Activated CD4-positive, alpha-beta T cell treated with anti-CD3 and anti-CD28 coated beads for 48 hours (primary cell): ENCODE measurements at regions not wholly inside any gene's neighbourhood (a gene's known extent, or its start where the extent isn't known, plus 50 kb on each side); places are given as distances from the start of the nearest gene placed in this dataset.

ENCODE experiments used
- DNase-seq: peaks from one replicate; pipeline ENCODE4 v3.0.0-alpha.2; 2020

DNA sequence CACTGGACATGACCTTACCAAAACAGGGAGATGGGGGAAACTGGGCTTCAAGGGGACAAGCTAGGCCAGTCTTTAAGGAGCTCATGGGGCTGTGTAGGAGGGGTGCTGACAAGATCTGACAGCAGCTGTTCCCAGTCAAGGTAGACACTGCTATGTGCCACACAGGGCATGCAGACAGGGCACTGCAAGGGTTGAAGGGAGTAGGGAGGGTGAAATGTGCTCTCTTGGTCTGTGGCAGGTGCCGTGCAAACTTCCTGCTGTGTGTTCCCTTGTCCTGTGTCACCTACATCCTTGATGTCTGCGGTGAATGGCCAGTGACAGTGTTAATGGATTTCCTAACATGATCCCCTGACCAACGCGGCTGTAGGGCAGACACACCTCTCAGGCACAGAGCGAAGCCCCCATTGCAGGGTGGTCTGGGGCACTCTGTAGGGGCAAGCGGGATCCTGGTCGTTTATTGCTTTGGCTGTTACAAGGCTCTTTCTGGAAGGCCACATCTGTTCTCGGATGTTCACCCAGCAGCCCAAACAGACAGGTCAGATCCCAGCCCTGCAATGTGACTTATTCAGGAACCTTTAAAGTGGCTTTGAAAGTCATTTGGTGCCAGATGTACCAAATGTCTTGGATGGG, 199.5 kb upstream of the ZNF536 start:
- no peak for DNase-seq

DNA sequence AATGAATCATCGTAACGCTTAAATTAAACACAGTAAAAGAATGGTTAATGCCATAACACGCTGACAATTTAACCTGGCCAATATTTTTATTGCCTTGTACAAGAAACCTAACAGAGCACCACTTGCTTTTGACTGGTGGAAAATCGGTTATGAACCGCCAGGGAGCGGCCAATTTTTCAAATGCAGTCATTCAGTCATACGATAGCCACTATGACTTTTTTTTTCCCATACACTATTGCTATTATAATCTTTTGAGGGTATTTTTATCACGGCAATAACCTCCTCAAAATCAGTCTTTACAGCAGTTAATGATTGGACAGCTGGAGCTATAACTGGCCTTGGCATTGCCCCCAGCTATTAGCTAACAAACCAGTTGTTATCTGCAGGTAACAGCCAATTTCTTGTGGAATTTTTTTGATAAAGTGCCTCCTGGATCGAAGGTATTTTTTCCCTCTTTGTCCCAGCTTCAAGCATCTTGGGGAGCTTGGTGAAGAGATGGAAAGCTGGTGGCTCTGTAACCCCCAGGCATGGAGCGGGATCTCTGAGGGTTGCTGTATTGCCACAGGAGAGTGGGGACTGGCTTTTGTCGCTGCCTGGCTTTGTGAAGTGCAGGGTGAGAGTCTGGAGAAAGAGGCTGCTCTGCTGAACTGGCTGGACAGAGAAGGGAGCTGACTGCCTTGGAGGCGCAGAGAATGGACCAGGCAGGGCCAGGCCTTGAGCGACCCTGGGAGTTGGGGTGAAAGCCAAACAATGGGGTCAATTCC, 198.4 kb upstream of the ZNF536 start:
- DNase-seq, result no peak

DNA sequence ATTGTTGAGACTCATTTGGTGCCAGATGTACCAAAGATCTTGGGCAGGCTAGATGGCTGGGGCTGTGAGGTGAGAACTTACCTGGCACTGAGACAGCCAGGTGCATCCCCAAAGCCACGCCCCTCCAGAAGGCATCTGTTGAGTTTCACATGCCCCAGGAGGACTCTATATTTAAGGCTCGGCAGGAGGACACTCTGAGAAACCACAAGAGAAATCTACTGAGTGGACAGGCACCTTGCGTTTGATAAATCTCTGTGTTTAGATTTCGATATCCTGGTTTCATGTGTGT, 197.9 kb upstream of the ZNF536 start:
- no peak for DNase-seq

DNA sequence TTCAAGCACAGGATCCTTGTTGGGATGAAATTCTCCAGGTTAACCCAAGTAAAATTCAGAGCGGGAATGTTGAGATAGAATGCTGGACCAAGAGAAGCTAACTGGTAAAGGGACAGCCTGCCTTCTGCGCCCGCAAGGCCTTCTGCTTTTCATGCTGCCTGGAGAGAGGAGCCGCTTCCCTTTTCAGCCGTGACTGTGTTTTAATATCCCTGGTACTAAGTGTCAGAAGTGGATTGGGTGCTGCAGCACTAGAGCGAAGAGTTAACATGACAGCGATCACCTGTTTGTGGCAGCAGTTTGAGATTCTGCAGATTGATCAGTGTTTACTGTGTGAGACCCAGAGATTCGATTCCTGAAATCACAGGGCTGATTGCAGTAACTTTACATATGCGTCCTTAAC, 197.4 kb upstream of the ZNF536 start:
- DNase-seq, result no peak

DNA sequence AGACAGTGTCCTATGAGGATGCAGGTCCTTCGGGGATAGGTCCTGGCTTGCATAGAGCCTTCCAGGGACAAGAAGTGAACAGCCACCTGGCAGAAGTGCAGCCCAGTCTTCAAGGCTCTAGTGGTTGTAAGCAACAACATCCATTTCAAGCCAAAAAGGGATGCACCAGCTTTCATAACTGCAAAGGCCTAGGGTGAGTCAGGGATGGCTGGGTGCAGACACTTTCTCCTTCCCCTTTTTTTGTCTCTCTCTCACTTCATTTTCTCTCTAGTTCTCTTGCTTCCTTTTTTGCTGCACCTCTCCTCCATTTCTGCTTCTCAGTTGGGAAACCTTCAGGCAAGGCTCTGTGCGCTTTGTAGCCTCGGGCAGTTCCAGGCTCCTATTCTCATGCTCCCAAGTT, 196.2 kb upstream of the ZNF536 start:
- DNase-seq, result no peak

DNA sequence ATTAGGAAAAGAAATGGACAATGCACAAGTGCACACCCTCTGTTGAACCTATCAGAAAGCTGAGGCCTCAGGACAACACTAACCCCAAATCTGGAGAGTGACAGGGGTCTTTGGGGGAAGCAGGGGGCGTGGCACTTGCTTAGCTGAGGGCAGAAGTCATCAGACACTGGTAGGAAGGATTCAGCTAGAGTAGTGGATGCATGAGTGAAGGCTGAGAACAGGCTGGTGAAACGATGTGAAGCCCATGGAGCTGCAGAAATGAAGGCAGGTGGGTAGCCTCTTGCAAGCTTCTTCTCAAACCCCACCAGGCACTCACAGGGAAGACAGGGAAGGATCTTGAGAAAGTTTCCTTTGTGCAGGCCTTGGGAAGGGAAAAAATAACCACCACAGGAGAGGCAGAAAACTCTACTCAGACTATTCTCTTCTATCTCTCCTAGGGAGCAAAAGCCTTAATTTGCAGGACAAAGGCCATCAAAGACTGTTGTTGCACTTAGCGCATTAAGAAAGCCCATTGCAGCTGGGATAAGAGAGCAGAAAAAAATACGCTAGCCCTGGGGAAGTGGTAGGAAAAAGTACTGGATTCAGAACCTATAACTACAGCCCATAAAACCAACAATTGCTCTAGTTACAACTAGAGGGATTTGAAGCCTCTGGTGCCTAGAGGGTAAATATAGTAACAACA, 193.3 kb upstream of the ZNF536 start:
- DNase-seq, result no peak

DNA sequence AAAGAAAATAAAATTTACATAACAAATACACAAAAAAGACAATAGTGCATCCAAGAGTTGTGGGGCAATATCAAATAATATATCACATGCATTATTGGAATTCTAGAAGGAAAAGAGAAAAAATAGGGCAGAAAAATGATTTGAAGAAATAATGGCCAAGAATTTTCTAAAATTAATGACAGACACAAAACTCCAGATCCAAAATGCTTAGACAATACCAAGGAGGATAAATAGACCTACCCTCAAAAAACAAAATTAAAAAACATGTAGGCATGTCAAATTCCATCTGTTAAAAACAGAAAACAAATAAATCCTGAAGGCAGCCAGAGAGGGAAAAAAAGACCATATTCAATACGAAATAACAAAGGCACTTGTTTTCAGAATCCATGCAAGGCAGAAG, 191.5 kb upstream of the ZNF536 start:
- DNase-seq, result no peak

DNA sequence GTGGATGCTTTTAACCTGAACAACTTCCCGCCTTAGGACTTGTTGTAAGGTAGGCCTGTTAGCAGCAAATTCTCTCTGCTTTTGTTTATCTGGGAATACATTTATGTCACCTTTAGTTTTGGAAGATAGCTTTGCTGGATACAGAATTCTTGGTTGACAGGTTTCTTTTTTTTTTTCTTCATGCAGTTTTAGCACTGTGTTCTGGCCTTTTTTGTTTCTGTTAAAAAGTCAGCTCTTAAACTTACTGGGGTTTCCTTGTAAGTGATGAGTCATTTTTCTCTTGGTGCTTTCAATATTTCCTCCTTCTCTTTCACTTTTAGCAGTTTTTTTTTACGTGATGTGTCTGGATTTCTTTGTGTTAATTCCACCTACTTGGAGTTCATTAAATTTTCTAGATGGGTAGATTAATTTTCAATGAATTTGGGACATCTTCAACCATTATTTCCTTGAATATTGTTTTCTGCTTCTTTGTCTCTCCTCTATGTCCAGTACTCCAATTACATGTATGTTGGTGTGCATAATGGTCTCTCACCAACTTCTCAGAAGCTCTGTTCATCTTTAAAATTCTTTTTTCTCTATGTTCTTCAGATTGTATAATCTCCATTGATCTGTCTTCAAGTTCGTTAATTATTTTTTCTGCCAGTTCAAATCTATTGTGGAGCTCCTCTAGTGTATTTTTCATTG, 188.2 kb upstream of the ZNF536 start:
- DNase-seq, result no peak

DNA sequence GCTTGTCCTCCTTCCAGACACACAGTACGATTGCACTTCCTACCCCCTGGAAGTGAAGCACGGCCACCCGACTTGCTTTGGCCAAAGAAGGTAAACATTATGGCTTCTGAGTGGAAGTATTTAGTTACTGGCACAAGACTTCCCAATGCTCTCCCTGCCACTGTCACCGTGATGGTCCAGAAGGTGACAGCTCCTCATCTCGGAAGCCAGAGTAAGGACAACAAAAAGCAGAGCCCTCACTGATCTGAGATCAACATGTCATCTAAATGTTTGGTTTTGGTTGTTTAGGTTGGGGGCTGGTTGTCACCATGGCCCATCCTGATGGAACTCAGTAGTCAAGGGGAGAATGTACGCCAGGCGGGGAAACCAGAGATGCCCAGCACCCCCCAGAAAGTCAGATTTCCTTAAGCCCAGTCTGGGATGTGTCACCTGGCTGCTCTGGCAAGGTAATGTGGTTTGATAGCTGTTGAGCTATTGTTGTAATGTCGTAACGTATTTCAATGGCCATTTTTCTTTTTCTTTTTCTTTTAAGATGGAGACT, 170.1 kb upstream of the ZNF536 start:
- DNase-seq, result no peak

DNA sequence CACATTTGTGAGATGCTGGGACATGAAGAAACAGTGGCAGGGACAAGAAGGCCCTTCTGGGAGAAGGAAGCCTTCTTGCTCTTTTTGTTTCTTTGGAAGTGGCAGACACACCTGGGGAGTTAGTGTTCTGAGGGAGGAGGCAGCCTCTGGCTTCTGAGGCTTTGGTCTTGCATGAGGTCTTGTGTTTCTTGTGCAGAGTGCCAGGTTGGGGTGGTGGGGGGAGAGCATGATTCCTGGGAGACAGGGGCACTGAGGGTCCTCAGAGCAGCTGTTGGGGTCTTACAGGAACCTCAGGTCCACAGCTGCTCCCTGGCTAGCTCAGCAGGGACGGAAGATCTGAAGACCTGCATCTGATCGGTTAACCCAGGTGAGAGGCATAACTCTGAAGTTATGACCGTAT, 167.5 kb upstream of the ZNF536 start:
- DNase-seq, result no peak

DNA sequence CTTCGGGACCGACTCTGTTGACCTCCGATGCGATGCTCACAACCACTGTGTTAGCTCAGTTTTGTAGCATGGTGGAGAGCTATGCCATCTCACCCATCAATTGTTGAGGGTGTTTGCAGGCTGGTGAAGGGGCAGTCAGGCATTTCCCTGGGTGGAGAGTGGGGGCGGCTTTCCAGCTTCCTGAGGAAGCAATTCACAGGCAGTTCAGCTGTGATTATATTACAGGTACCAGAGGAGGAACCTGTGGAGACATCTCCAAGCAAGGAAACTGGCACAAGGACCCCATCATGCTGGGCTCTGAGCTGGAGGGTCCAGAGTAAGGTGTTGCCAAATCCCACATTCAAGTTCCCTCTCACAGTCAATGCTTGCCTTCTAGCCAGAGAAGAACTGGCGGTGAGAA, 166.0 kb upstream of the ZNF536 start:
- no peak for DNase-seq

DNA sequence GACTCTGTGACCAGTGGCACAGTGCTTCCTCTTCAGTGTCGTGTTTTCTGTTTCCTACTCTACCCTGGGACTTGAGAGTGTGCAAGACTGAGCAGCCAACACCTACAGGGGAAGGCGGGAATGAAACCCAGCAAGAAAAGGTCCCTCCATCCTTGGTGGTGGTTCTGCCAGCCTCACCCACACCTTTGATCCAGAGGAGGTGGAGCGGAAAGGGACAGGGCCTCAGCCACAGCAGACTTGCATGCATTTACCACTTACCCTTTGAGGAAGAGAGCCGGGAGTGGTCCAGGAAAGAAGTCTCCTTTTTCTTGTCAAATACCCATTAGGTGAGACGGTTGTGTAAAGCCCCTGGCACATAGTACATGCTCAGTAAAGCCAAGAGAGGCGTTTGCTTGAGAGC, 164.8 kb upstream of the ZNF536 start:
- DNase-seq, result no peak

DNA sequence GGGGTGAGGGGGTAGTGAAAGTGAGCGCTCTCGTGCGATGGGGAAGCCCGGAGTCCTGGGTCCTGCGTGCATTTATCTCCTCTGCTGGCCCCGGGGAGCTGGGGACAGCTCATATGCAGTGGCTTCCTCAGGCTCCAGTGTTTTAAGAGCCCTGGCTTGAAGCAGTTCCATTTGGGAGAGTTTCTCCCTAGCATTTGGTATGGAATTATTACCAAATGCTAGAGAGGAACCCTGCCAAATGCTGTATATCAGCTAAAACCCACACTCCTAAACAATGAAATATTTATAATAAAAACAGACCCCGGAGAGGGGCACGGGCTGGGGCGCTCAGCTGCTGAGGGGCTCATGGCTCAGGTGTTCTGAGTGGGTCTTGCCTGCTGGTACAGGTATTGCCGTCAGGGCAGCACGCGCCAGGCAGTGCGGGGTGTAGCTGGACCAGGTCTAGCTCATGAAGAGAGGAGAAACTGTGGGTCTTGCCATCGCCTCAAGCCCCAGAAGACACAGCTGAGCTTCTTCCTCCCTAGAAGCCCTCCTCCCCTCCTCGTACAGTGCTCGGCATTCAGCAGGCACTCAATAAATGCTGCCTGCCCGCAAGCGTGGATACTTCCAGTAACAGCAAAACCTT, 163.6 kb upstream of the ZNF536 start:
- DNase-seq, result no peak

DNA sequence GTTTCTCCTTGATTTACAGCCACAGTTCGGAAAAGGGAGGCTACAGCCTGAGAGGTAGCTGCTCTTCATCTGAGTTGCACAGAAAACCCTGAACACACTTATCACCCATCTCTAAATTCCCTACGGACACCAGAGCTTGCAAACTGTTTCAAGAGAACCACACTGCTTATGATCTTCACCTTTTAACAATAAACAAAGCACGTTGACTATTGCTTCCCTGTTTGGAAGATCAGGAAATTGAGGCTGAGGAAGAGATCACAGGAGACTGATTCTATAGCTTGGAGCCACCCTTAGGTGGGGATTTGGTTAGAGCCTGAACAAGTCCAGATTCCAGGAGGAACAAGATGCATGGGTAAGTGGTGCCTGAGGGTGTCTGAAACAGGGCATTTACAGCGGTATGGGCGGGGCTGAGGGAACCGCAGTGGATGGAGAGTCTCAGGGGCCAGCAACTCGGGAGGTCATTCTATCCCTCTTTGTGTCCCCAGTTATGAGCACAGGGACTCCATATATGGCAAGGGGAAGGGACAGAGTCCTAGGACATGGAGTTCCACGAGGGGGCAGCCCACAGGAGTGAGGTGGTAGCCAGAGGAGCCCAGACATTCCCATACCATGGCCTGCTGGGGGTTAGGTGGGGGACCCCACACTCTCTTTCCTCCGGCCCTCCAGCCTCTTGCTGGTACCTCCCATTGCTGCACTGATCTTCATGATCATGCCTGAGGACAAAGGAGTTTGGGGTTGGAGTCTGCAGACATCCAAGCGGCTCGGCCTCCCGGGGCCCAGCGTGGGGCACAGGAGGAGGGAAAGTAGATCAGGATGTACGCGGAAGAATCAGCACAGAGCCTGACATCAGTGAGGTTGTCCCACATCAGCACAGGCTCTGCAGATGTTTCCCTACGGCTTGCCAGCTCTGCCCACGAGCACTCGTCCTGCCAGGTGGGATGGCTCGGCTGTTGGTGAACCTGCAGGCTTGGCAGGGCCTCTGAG, 162.3 kb upstream of the ZNF536 start:
- DNase-seq, result no peak

DNA sequence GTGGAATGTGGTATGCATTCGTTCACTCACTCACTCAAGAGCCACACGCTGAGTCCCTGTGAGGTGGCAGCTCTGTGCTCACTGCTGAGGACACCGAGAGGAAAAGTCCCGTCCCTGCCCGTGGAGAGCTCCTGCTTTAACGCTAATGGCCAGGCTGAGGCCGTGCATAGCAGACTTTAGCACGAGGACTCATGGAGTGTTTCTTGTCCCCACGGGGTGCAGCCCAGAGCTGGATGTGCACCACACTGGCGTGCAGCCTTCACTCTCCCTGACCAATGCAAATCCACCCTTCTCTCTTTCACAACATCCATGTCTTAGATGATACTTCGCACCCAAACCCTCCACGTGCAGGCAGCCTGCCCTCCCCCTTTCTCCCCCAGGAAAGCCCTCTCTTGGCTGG, 159.6 kb upstream of the ZNF536 start:
- DNase-seq, result no peak

DNA sequence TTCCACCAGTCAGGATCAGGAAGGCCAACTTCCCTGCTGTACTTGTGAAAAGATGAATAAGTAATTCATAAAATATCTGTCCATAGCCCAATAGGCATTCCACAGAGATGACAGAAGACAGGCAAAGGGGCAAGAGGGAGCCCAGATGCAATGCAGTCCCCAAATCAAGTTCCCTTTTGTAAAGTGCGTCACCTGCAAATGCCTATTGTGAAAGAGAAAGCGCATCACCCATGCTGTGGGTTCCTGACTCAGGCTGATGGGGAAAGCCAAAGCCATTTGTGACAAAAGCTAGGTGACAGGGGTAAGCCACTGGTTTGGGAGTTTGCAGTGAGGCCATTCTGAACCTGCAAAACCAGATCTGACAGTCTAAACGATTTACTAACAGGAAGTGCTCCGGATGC, 157.5 kb upstream of the ZNF536 start:
- peak; percentile 44 for DNase-seq

DNA sequence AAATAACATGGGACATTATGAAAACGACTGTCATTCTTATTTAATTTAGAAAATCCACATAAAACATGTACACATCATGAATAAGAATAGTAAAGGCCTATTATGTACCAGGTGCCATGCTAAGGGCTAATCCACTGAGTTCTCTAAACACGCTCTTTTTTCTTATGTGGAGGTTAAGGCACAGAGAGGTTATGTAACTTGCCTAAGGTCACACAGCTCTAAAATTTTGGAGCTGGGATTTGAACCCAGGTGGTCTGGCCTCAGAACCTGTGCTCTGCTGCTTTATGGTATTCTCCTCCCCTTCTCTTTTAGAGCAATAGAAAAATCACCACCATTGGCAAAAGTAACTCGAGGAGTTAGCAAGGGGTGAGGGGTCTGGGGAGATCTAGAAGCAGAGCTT, 156.9 kb upstream of the ZNF536 start:
- no peak for DNase-seq

DNA sequence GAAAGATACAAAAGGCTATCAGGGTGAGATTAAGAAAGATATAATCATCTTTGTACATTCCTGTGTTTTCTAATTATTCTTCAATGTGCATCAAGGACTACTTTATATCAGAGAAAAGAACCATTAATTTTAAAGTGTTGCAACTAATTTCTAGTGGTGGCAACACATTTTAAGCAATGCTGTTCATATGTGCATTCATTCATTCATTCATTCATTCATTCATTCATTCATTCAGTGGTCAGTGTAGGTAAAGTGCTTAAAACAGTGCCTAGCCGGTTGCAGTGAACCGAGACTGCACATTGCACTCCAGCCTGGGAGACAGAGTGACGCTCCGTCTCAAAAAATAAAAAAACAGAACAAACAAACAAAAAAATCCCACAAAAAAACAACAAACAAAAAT, 155.7 kb upstream of the ZNF536 start:
- DNase-seq, result no peak

DNA sequence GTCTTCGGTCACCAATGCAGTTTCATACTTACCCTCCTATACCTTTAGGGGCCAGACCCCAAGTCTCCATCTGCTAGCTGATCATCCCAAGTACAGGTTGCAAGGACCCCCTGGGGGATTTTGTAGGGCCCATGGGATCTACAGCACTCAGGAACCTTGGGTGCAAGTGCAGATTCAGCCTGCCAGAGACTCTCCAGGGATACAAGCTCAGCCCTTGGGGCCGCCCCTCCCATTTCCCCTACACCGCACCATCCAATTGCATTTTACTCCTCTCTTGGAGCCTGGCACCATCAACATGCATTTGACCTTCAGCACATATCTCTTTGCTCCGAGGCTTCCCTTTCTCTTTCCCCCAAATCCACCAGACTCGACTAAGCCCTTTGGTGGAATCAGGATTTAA, 154.7 kb upstream of the ZNF536 start:
- DNase-seq, result no peak

DNA sequence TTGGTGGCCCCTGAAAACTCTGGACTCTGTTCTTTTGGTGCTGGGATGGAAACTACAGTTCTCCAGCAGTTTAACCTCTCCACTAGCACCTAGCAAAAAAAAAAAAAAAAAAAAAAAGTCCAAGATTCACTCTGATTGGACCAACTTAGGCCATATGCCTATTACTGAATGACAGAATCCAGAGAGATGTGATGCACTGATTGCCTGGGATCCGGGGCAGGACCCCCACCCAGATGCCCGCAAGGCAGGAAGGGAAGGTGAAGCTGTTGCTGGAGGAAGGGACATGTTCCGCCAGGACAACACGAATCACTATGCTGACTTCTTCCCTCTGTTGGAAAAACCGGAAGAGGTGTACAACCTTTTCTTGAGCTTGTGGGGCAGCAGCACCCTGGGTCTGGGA, 152.5 kb upstream of the ZNF536 start:
- DNase-seq, result no peak

DNA sequence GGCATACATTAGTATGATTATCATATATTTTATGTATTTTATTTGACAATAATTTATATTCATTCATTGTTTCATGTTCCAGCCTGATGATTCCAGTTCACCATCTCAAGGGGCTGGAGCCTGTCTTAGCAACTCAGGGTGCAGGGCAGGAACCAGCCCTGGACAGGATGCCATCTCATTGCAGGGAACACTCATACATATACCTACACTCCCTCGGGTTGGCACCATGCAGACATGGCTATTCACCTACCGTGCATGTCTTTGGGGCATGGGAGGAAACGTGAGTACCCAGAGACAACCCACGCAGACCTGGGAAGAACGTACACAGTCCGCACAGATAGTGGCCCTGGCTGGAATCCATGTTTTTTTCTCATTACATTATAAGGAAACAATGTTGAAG, 151.0 kb upstream of the ZNF536 start:
- no peak for DNase-seq

DNA sequence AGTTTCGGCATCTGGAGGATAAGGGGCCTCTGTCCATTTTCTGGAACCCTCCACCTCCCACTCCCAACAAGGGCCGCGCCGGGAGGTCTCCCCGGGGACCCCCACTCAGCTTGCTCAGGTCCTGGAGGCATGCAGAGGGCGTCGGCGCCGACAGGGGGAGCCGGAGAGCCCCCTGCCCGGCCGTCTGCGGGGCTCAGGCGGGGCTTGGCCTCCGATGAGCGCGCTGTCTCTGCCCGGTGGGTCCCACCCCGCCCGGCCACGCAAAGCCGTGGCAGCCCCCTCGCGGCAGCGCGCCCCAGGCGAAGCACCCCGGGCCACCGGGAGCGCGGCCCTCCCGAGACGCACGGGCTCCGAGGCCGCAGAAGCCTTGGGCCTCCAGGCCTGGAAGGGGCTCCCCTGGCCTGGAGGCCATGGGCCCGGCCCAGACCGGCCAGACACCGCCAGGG, 149.7 kb upstream of the ZNF536 start:
- peak; percentile 41 for DNase-seq
